ENCODE measurements at regions not wholly inside any gene's neighbourhood (a gene's known extent, or its start where the extent isn't known, plus 50 kb on each side); places are given as distances from the start of the nearest gene placed in this dataset.

GRCh38 chr14:28661171-28661772 lies 105.3 kb upstream of the FOXG1 start:
- no peak for DNase-seq

DNA sequence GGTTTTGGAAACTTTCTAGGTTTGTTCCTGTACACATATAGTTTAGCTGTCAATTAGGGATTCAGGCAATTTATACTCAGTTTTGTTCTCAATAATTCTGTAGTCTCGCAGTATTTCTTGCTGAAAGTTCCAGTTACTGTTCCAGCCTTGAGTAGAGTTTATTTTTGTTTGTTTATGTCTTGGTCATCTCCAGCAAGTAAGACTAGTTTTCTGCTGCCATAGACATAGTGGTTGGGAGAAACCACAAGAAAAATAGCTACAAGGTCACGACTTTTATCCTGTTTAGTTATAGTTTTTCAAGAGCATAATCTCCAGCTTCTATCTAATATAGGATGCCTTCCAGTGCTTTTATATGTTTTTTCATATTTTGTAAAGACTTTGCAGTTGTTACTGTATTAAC lies 99.6 kb upstream of the FOXG1 start:
- DNase-seq: no peak

GRCh38 chr14:28671425-28671824 lies 95.2 kb upstream of the FOXG1 start:
- no peak for DNase-seq

GRCh38 chr14:28673056-28673455 lies 93.5 kb upstream of the FOXG1 start:
- no peak for DNase-seq

- DNase-seq: no peak
These were observed 90.1 kb upstream of the FOXG1 start for GRCh38 chr14:28676479-28676878.

DNA sequence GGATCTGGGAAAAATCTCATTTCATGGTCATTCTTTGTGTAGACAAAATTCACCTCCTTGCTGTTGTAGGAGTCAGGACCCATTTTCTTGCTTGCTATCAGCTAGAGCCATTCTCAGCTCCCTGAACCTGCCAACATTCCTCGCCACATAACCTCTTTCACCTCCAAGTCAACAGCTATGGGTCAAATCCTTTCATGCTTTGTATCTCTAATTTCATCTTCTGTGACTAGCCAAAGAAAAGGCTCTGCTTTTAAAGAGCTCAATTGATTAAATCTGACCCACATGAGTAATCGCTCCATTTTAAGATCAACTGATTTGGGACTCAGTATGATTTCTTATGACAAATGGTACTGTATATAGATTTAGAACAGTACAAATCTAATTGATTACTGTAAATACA lies 89.2 kb upstream of the FOXG1 start:
- DNase-seq: no peak

- no peak for DNase-seq
These were observed 87.7 kb upstream of the FOXG1 start for GRCh38 chr14:28678887-28679286.

- no peak for DNase-seq
These were observed 84.9 kb upstream of the FOXG1 start for GRCh38 chr14:28681681-28682080.

DNA sequence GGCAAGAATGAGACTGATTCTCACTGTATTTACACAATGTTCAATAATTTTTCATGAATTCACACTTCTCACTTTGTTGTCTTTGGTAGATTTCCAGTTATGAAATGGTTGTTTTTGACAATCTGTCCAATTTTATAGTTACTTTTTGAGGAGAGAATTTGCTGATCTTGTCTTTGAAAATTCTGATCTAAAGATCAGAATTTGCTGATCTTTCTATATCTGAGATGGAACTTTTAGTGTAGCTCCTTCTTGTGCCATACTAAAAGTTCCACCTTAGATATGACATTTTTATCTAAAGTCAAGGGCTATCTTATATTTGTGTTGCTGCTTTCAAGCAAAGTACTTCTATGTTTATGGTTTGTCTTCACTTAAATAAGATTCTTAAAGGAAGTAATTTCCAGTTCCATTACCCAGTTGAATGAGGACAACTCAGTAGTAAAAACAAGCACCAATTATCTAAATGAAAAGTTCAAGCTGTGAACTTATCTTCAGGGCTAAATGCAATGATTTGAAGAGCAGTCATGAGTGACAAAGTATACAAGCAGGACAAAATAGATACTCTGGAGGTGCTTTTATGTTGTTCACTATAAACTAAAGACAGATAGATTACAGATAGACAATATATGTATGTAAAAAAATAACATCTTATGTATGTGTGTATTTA lies 76.4 kb upstream of the FOXG1 start:
- no peak for DNase-seq

DNA sequence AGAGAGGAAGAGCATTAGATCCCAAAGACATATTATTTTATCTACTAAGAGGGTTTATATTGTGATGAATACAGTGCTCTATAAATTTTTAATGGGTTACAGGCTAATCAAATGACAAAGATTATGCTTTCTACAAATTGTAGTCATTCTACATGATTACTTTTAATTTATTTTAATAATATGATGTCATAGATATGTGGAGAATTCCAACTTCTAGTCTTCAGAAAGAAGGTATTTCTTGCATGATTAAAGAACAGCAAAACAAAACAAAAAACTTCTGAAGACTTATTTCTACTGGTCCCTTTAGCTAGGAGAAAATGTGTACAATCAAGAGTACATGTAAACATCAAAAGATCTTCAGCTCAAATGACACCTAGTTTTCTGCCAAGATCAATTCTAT lies 71.5 kb upstream of the FOXG1 start:
- no peak for DNase-seq

DNA sequence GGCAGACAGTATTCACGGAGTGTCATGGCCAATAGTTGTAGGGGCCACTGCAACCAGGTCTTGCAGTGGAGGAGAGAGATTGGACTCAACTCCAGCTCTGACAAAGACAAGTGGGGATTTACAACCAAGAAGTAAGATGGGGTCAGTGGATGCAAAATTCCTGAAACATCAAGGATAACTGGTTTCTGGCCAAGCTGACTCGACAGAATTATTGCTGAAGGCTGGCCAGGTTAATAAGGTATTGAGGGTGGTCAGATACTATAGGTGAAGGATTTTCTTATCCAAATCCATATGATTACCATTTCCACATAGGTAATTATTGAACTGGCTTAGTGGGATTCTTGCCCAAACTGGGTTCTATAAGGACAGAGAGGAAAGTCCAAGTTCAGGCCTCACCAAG lies 64.9 kb upstream of the FOXG1 start:
- no peak for DNase-seq

- no peak for DNase-seq
These were observed 63.1 kb upstream of the FOXG1 start for GRCh38 chr14:28703482-28703881.

DNA sequence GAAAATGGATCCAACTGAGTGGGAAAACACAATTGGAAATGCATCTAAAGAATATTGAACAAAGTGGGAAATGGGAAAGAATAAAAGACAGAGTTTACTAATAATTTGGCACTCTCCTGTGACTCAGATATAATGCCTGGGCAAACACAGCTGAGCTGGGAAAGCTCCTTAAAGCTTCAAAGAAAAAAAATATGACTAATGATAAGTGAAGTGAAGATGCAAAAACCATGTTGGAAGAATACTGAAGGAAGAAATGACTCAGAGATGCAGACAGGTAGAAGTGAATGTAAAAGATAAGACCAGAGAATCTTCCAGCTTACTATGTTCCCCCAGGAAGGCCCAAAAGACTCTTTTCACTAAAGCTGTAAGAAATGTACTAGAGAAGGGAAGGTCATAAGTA lies 62.4 kb upstream of the FOXG1 start:
- no peak for DNase-seq

DNA sequence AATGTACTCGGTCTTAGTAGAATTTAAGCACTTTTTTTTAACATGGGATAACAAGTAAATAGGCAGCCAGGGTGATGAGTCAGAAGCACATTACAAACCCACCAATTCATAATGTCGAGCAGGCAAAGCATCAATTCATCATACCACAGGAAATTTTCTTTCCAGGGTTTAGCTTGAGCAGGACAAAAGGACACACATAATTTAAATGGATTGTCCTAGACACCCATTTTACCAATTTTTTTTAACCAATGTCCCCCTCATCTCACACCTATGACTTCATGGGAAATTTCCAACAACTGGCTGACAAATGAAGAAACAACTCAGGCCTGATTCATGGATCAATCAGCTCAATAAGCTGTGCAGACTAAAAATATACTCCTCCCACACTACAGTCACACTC lies 58.8 kb upstream of the FOXG1 start:
- DNase-seq: no peak

DNA sequence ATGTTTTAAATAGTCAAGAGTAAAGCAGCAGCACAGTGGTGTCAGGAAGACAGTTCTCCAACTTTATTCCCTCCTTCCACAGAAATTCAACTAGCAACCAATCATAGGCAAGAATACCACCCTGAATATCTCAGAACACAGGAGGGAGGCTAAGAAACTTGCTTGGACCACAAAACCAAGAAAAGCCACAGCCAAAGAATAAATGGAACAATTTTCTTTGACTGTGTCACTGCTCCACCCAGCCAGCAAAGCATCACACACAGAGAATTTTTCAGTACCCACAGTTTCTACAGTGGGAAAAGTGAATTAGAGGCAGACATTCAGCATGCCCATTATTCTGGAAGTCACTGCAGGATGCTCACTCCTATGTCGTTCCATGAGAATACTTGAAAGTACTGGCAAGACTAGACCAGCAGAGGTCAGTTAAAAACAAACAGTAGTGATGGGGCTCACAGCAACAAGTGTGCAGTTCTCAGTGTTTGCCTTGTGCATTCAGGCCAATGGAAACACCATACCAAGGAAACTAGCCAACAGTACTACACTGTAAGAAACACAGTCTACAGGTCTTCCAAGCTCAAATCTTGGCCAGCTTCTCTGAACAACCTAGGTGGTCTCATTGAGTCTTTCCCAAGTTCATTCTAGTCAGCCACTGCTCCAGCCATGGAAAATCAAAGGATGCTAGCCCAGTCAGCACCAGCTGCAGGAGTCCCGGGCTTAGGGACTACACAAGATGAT lies 56.8 kb upstream of the FOXG1 start:
- no peak for DNase-seq

All from AML-193 (cell line).